SH-SY5Y (cell line): ENCODE measurements at regions not wholly inside any gene's neighbourhood (a gene's known extent, or its start where the extent isn't known, plus 50 kb on each side); places are given as distances from the start of the nearest gene placed in this dataset.

Experiments
- GATA2 ChIP-seq: IDR thresholded peaks from 2 replicates; pipeline ENCODE4 v1.6.1; 2011; ENCODE audit warnings: mild to moderate bottlenecking, low read depth, low read length
- GATA3 ChIP-seq: IDR thresholded peaks from 2 replicates; pipeline ENCODE4 v1.6.1; 2011; ENCODE audit warnings: low read depth, mild to moderate bottlenecking, low read length, moderate library complexity

DNA sequence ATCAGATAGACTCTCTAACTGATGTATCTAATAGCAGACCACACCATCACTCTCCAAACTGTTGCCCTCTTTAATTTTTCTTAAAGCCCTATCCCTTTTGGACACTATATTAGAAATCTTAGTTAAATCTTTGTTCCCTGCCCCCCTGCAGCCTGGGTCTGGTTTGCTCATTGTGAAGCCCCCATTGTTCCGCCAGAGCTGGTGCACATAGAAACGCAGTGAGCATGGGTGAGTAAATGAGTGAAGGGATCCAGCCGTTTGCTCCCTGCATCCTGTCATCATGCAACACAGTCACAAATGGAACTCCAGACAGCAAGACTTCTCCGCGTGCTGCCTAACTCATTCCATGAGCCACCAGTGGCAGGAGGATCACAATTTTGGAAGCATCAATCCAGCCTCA, 402.5 kb downstream of the PREX1 start:
- TF ChIP-seq GATA3 (no peak), GATA2 (no peak)
